DOHH2 (cell line): ENCODE measurements at regions not wholly inside any gene's neighbourhood (a gene's known extent, or its start where the extent isn't known, plus 50 kb on each side); places are given as distances from the start of the nearest gene placed in this dataset.

Source experiments
- EZH2phosphoT487 ChIP-seq: fragments of 200-600 bp; sonication (generic); IDR thresholded peaks from 2 replicates; pipeline ENCODE4 v1.6.1; 2017; ENCODE audit warnings: borderline replicate concordance, mild to moderate bottlenecking, antibody characterized with exemption, low read length, moderate library complexity, mixed read lengths
- TF ChIP-seq, protein P1 (sequence below): fragments of 200-600 bp; sonication (generic); IDR thresholded peaks from one replicate; pipeline ENCODE4 v1.5.1; 2014; ENCODE audit warnings: antibody characterized with exemption, mild to moderate bottlenecking, low read depth, low read length; ENCODE audit not compliant: poor library complexity, severe bottlenecking

DNA sequence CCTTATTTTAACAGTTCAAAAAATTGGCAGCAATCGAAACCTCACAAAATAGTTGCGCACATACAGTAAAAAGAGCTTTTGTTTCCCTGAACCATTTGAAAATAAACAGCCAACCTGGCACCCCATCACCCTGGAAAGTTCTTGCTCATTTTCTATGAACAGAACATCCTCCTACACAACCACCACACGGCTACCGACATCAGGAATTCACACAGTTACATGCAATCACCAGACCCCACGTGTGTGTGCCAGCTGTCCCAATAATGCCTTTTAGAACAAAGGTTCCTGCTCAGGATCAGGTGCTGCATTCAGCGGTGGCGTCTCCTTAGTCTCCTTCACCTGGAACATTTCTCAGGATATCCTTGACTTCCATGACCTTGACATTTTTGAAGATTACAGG lies 186.5 kb downstream of the KLF13 start:
- TF ChIP-seq, protein P1, sequence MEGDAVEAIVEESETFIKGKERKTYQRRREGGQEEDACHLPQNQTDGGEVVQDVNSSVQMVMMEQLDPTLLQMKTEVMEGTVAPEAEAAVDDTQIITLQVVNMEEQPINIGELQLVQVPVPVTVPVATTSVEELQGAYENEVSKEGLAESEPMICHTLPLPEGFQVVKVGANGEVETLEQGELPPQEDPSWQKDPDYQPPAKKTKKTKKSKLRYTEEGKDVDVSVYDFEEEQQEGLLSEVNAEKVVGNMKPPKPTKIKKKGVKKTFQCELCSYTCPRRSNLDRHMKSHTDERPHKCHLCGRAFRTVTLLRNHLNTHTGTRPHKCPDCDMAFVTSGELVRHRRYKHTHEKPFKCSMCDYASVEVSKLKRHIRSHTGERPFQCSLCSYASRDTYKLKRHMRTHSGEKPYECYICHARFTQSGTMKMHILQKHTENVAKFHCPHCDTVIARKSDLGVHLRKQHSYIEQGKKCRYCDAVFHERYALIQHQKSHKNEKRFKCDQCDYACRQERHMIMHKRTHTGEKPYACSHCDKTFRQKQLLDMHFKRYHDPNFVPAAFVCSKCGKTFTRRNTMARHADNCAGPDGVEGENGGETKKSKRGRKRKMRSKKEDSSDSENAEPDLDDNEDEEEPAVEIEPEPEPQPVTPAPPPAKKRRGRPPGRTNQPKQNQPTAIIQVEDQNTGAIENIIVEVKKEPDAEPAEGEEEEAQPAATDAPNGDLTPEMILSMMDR = no peak
- TF ChIP-seq EZH2phosphoT487 = no peak
